HCT116 (cell line): ENCODE measurements at regions not wholly inside any gene's neighbourhood (a gene's known extent, or its start where the extent isn't known, plus 50 kb on each side); places are given as distances from the start of the nearest gene placed in this dataset.

ENCODE experiments used
- ATAC-seq: fragments of 200-7000 bp; cut with Tn5 transposase; 2 replicates; pipeline ENCODE4 v1.9.1; 2020; ENCODE audit warnings: mild to moderate bottlenecking, moderate library complexity
- BruUV-seq: library from RNA; stranded (reverse); fragments of 400-500 nt; replicated peaks from 2 replicates; lab custom pipeline; 2021; lab: Mats Ljungman, UMichigan
- CTCF ChIA-PET: fragments of 300-600 bp; sonication (Branson Sonifier 250); formaldehyde crosslinking; loops from one replicate; lab custom pipeline; 2021; ENCODE audit warnings: antibody characterized with exemption; lab: Charles Lee
- POLR2A ChIA-PET: fragments of 300-600, 350-600 bp; sonication (Branson Sonifier 250); formaldehyde crosslinking; loops from one replicate; lab custom pipeline; 2021; ENCODE audit warnings: antibody characterized with exemption; lab: Charles Lee
- RAD21 ChIA-PET, 2 experiments: fragments of 300-600 bp; sonication (Branson Sonifier 250); formaldehyde crosslinking; loops; one replicate each; lab custom pipeline; 2023; ENCODE audit warnings: low total read pairs in 2 of 2; ENCODE audit not compliant: uncharacterized antibody in 2 of 2, unreplicated experiment in 2 of 2, low non-redundant PET in 1 of 2; lab: Charles Lee
- DNase-seq: peaks from one replicate; pipeline ENCODE4 v3.0.0-alpha.2; 2010; ENCODE audit warnings: low read depth, low spot score
- H2AFZ ChIP-seq: fragments of 200-600 bp; shearing (Covaris generic), sonication (generic); 2 replicates; pipeline ENCODE4 v1.6.1; 2017; ENCODE audit warnings: low read depth, mixed run types, mixed read lengths, antibody characterized with exemption, low read length; ENCODE audit not compliant: poor library complexity, severe bottlenecking
- H3K27ac ChIP-seq: 2 replicates; pipeline ENCODE4 v1.5.1; 2012; ENCODE audit warnings: low read depth, low read length
- H3K27me3 ChIP-seq: fragments of 200-600 bp; sonication (generic); 2 replicates; pipeline ENCODE4 v1.6.1; 2016; ENCODE audit warnings: mixed run types, low read length, mixed read lengths; ENCODE audit not compliant: insufficient read depth
- H3K36me3 ChIP-seq, 2 experiments: fragments of 200-500 bp in 1 of 2; fragments of 200-600 bp in 1 of 2; sonication (Bioruptor generic) in 1 of 2; sonication (generic) in 1 of 2; 2 replicates each; pipeline versions ENCODE4 v1.5.1 to v1.6.1; 2014 to 2016; ENCODE audit warnings: low read length in 2 of 2, inconsistent platforms in 1 of 2, mixed read lengths in 1 of 2, mixed run types in 1 of 2; ENCODE audit not compliant: insufficient read depth in 2 of 2, control insufficient read depth in 1 of 2
- H3K4me1 ChIP-seq, 2 experiments: fragments of 200-600 bp in 1 of 2; sonication (generic) in 1 of 2; 2 replicates each; pipeline versions ENCODE4 v1.5.1 to v1.6.1; 2012 to 2017; ENCODE audit warnings: low read length in 2 of 2, inconsistent platforms in 1 of 2, mild to moderate bottlenecking in 1 of 2, mixed read lengths in 1 of 2, mixed run types in 1 of 2, moderate library complexity in 1 of 2; ENCODE audit not compliant: insufficient read depth in 2 of 2, control insufficient read depth in 1 of 2
- H3K4me2 ChIP-seq: fragments of 200-600 bp; sonication (generic); 2 replicates; pipeline ENCODE4 v1.6.1; 2017; ENCODE audit warnings: mixed run types, low read length, mixed read lengths
- H3K4me3 ChIP-seq, 2 experiments: fragments of 200-600 bp in 1 of 2; sonication (generic) in 1 of 2; replicated peaks in 1 of 2; 2 replicates each; pipeline ENCODE4 v1.5.1; 2011 to 2016; ENCODE audit warnings: low read length in 2 of 2, control low read depth in 1 of 2, low read depth in 1 of 2, mild to moderate bottlenecking in 1 of 2, mixed read lengths in 1 of 2, mixed run types in 1 of 2
- H3K79me2 ChIP-seq: fragments of 200-600 bp; sonication (generic); 2 replicates; pipeline ENCODE4 v1.6.1; 2017; ENCODE audit warnings: mild to moderate bottlenecking, mixed run types, low read length, moderate library complexity, mixed read lengths; ENCODE audit not compliant: insufficient read depth
- H3K9ac ChIP-seq: fragments of 200-600 bp; sonication (generic); 2 replicates; pipeline ENCODE4 v1.6.1; 2016; ENCODE audit warnings: low read length, mixed read lengths
- H3K9me2 ChIP-seq: fragments of 200-600 bp; sonication (generic), shearing (Covaris generic); 2 replicates; pipeline ENCODE4 v1.6.1; 2017; ENCODE audit warnings: mixed run types, mild to moderate bottlenecking, moderate library complexity; ENCODE audit not compliant: insufficient read depth
- H3K9me3 ChIP-seq, 2 experiments: fragments of 200-500 bp in 1 of 2; fragments of 200-600 bp in 1 of 2; sonication (Bioruptor generic) in 1 of 2; sonication (generic) in 1 of 2; 2 replicates each; pipeline ENCODE4 v1.6.1; 2014 to 2017; ENCODE audit warnings: low read length in 2 of 2, mixed read lengths in 2 of 2, inconsistent platforms in 1 of 2, low read depth in 1 of 2, mild to moderate bottlenecking in 1 of 2, mixed run types in 1 of 2, moderate library complexity in 1 of 2; ENCODE audit not compliant: control insufficient read depth in 1 of 2, insufficient read depth in 1 of 2
- H4K20me1 ChIP-seq: fragments of 200-600 bp; sonication (generic), shearing (Covaris generic); 2 replicates; pipeline ENCODE4 v1.6.1; 2017; ENCODE audit warnings: mixed run types, mild to moderate bottlenecking, moderate library complexity; ENCODE audit not compliant: insufficient read depth
- ATF3 ChIP-seq: IDR thresholded peaks from 2 replicates; pipeline ENCODE4 v1.6.1; 2012
- CEBPB ChIP-seq: IDR thresholded peaks from 2 replicates; pipeline ENCODE4 v1.6.1; 2012; ENCODE audit warnings: low read depth
- CTCF ChIP-seq, 3 experiments: fragments of 200-600 bp in 1 of 3; sonication (generic) in 1 of 3; IDR thresholded peaks in 2 of 3; conservative IDR thresholded peaks in 1 of 3; 2 replicates each; pipeline ENCODE4 v1.5.1; 2012 to 2017; ENCODE audit warnings: low read depth in 2 of 3, low read length in 2 of 3, antibody characterized with exemption in 1 of 3, borderline replicate concordance in 1 of 3, control low read depth in 1 of 3, mild to moderate bottlenecking in 1 of 3, mixed read lengths in 1 of 3, mixed run types in 1 of 3, moderate library complexity in 1 of 3; ENCODE audit not compliant: insufficient read depth in 1 of 3
- EGR1 ChIP-seq: IDR thresholded peaks from 2 replicates; pipeline ENCODE4 v1.6.1; 2012; ENCODE audit warnings: low read depth
- ELF1 ChIP-seq: IDR thresholded peaks from 2 replicates; pipeline ENCODE4 v1.6.1; 2012; ENCODE audit warnings: low read depth, borderline replicate concordance
- EZH2phosphoT487 ChIP-seq: fragments of 200-600 bp; IDR thresholded peaks from 2 replicates; pipeline ENCODE4 v1.6.1; 2018; ENCODE audit warnings: antibody characterized with exemption, borderline replicate concordance
- POLR2A ChIP-seq: IDR thresholded peaks from 2 replicates; pipeline ENCODE4 v1.7.0; 2011; ENCODE audit warnings: borderline replicate concordance; ENCODE audit not compliant: insufficient read depth, insufficient read length; ENCODE audit errors: extremely low read depth
- POLR2AphosphoS5 ChIP-seq: IDR thresholded peaks from 2 replicates; pipeline ENCODE4 v1.6.1; 2011; ENCODE audit warnings: mild to moderate bottlenecking, low read depth, low read length, moderate library complexity
- RAD21 ChIP-seq: IDR thresholded peaks from 2 replicates; pipeline ENCODE4 v1.6.1; 2012; ENCODE audit warnings: low read depth, mild to moderate bottlenecking
- REST ChIP-seq: IDR thresholded peaks from 2 replicates; pipeline ENCODE4 v1.6.1; 2012; ENCODE audit warnings: low read depth
- SRF ChIP-seq: IDR thresholded peaks from 2 replicates; pipeline ENCODE4 v1.6.1; 2012; ENCODE audit warnings: low read depth
- TCF7L2 ChIP-seq: IDR thresholded peaks from 2 replicates; pipeline ENCODE4 v1.7.0; 2011; ENCODE audit warnings: borderline replicate concordance, inconsistent platforms; ENCODE audit not compliant: insufficient read depth, insufficient read length; ENCODE audit errors: extremely low read depth
- ZFX ChIP-seq: fragments of 450-650 bp; IDR thresholded peaks from 2 replicates; pipeline ENCODE4 v1.6.1; 2017
- intact Hi-C: fragments of 100-400 bp; cut with micrococcal nuclease; formaldehyde crosslinking; loops from 2 replicates; pipeline ENCODE4 v1.10.0; 2022

DNA sequence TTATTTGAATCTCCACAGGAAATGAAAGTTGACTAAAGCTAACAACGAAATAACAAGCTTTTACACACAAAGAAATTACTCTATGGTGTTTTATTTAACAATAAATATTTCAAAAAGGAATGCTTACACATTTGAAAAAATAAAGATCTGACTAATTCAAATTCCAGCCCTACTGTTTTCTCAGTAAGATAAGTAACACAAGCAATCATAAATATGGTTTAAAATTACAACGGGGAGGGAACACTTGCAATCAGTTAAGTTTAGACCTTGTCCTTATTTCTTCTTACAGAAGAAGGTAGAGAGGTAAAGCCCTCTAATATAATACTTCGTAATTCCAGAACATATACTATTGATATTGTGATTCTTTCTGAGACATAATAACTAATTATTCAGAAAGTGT lies 158.5 kb downstream of the DHX15 start:
- no peaks in the 10 kb centered on the region for H3K79me2 ChIP-seq
- no peaks in the 10 kb centered on the region for H3K9me2 ChIP-seq
- no peak overlapping the region for H3K9ac ChIP-seq
- TF ChIP-seq POLR2AphosphoS5 = no peak
- TF ChIP-seq POLR2A = no peak
- TF ChIP-seq CTCF (IDR thresholded peaks at IDR 0.05 in 2 of 3, conservative IDR thresholded peaks at IDR 0.05 in 1 of 3; ENCODE audit: borderline replicate concordance in 1 of 3, insufficient read depth in 1 of 3, low read depth in 2 of 3, low read length in 2 of 3) = no peak
- TF ChIP-seq ELF1 = no peak
- no peak for TF ChIP-seq TCF7L2
- no peak for TF ChIP-seq RAD21
- TF ChIP-seq EZH2phosphoT487 = no peak
- TF ChIP-seq SRF = no peak
- no peak for TF ChIP-seq EGR1
- TF ChIP-seq ZFX = no peak
- no peak for TF ChIP-seq CEBPB
- TF ChIP-seq REST = no peak
- TF ChIP-seq ATF3 = no peak
- CTCF ChIA-PET = no interaction called here
- H2AFZ ChIP-seq = no peak overlapping the region
- RAD21 ChIA-PET = no interaction called here
- no peak overlapping the region for H3K4me2 ChIP-seq
- no peak overlapping the region for H3K4me3 ChIP-seq
- no TSS peak for BruUV-seq
- H3K27ac ChIP-seq = no peak overlapping the region
- H3K4me1 ChIP-seq = no peaks in the 10 kb centered on the region
- POLR2A ChIA-PET = interaction anchor here (0.7 kb wide), 1 partner anchor 1381 kb away, joined by 3 read pairs; no protein-coding TSS in a partner anchor
- intact Hi-C loops = no loop called here
- no peaks in the 10 kb centered on the region for H3K36me3 ChIP-seq
- peaks cover 9% of the 10 kb centered on the region; the same call in 1 of the 2 replicates for H3K27me3 ChIP-seq
- no peak for DNase-seq
- no peak for ATAC-seq
- no peaks in the 10 kb centered on the region for H3K9me3 ChIP-seq
- no peaks in the 10 kb centered on the region for H4K20me1 ChIP-seq
